Fibroblast of peridontal ligament (primary cell): ENCODE measurements at regions not wholly inside any gene's neighbourhood (a gene's known extent, or its start where the extent isn't known, plus 50 kb on each side); places are given as distances from the start of the nearest gene placed in this dataset.
"Not testable (repeated sequence)": the region's sequence is repeated elsewhere in the genome, so short reads cannot be mapped to it uniquely, and the experiment has no call there.

ENCODE experiments used
- DNase-seq: peaks from one replicate; pipeline ENCODE4 v3.0.0-alpha.2; 2010; ENCODE audit errors: extremely low read depth

GRCh38 chr2:167844714-167845530 lies 402.5 kb downstream of the STK39 start:
- DNase-seq: no peak

- no peak for DNase-seq
Observed at GRCh38 chr2:167843657-167844056, 403.7 kb downstream of the STK39 start.

GRCh38 chr2:167843217-167843616 lies 404.2 kb downstream of the STK39 start:
- no peak for DNase-seq

- no peak for DNase-seq
Observed at GRCh38 chr2:167842047-167842446, 405.3 kb downstream of the STK39 start.

- DNase-seq: not testable (repeated sequence)
Observed at GRCh38 chr2:167835290-167835689, 412.1 kb downstream of the STK39 start.

- no peak for DNase-seq
Observed at GRCh38 chr2:167834707-167835106, 412.7 kb downstream of the STK39 start.

- no peak for DNase-seq
Observed at GRCh38 chr2:167833294-167833693, 414.1 kb downstream of the STK39 start.

GRCh38 chr2:167832868-167833287 lies 414.5 kb downstream of the STK39 start:
- DNase-seq: no peak

- DNase-seq: no peak
Observed at GRCh38 chr2:167827352-167828097, 419.9 kb downstream of the STK39 start.

- no peak for DNase-seq
Observed at GRCh38 chr2:167826906-167827305, 420.5 kb downstream of the STK39 start.

GRCh38 chr2:167825664-167826063 lies 421.7 kb downstream of the STK39 start:
- no peak for DNase-seq

GRCh38 chr2:167822690-167823465 lies 424.5 kb downstream of the STK39 start:
- DNase-seq: no peak

- DNase-seq: no peak
Observed at GRCh38 chr2:167820488-167820887, 426.9 kb downstream of the STK39 start.

GRCh38 chr2:167818521-167818920 lies 428.9 kb downstream of the STK39 start:
- no peak for DNase-seq

GRCh38 chr2:167817908-167818307 lies 429.5 kb downstream of the STK39 start:
- no peak for DNase-seq

GRCh38 chr2:167817422-167817821 lies 430.0 kb downstream of the STK39 start:
- no peak for DNase-seq

GRCh38 chr2:167816874-167817290 lies 430.5 kb downstream of the STK39 start:
- no peak for DNase-seq

- no peak for DNase-seq
Observed at GRCh38 chr2:167814881-167815718, 432.3 kb downstream of the STK39 start.

- not testable (repeated sequence) for DNase-seq
Observed at GRCh38 chr2:167814482-167814880, 432.9 kb downstream of the STK39 start.

- not testable (repeated sequence) for DNase-seq
Observed at GRCh38 chr2:167809799-167810198, 437.6 kb downstream of the STK39 start.

- DNase-seq: no peak
Observed at GRCh38 chr2:167803449-167803988, 443.9 kb downstream of the STK39 start.
